Liver (tissue), 8 donors: ENCODE measurements at regions not wholly inside any gene's neighbourhood (a gene's known extent, or its start where the extent isn't known, plus 50 kb on each side); places are given as distances from the start of the nearest gene placed in this dataset.

Experiments
- DNase-seq: peaks from one replicate; pipeline ENCODE4 v3.0.0-alpha.2; 2017; ENCODE audit warnings: low spot score
- H3K27ac ChIP-seq, 2 donors: one replicate each; pipeline ENCODE4 v1.7.0; 2013; ENCODE audit warnings: inconsistent platforms in 2 of 2, low read length in 2 of 2, control low read depth in 1 of 2, low read depth in 1 of 2, mild to moderate bottlenecking in 1 of 2
- H3K27me3 ChIP-seq, 4 donors: one replicate each; pipeline versions ENCODE4 v1.6.1 to v1.7.0; 2013; ENCODE audit warnings: low read length in 3 of 4, inconsistent platforms in 1 of 4, mild to moderate bottlenecking in 1 of 4, moderate library complexity in 1 of 4; ENCODE audit not compliant: control insufficient read depth in 4 of 4, insufficient read depth in 4 of 4
- H3K36me3 ChIP-seq, 4 donors: one replicate each; pipeline versions ENCODE4 v1.6.1 to v1.7.0; 2013; ENCODE audit warnings: low read length in 3 of 4, mild to moderate bottlenecking in 3 of 4, low read depth in 1 of 4, moderate library complexity in 1 of 4; ENCODE audit not compliant: control insufficient read depth in 4 of 4, insufficient read depth in 3 of 4
- H3K4me1 ChIP-seq, 4 donors: one replicate each; pipeline versions ENCODE4 v1.6.1 to v1.7.0; 2013; ENCODE audit warnings: low read length in 3 of 4, mild to moderate bottlenecking in 3 of 4, moderate library complexity in 1 of 4; ENCODE audit not compliant: control insufficient read depth in 4 of 4, insufficient read depth in 4 of 4
- H3K4me3 ChIP-seq, 3 donors: one replicate each; pipeline versions ENCODE4 v1.6.1 to v1.7.0; 2013; ENCODE audit warnings: low read length in 3 of 3, control low read depth in 1 of 3, low read depth in 1 of 3, mild to moderate bottlenecking in 1 of 3
- H3K9ac ChIP-seq, 2 donors: one replicate each; pipeline ENCODE4 v1.7.0; 2013; ENCODE audit warnings: low read length in 2 of 2, mild to moderate bottlenecking in 2 of 2, moderate library complexity in 2 of 2, control low read depth in 1 of 2, low read depth in 1 of 2
- H3K9me3 ChIP-seq, 4 donors: one replicate each; pipeline versions ENCODE4 v1.6.1 to v1.7.0; 2013; ENCODE audit warnings: low read length in 3 of 4; ENCODE audit not compliant: control insufficient read depth in 4 of 4
- ATF3 ChIP-seq: IDR thresholded peaks from 2 replicates; pipeline ENCODE4 v1.6.1; 2016; ENCODE audit warnings: antibody characterized with exemption
- CTCF ChIP-seq: fragments of 150-350 bp; IDR thresholded peaks from 2 replicates; pipeline ENCODE4 v1.5.1; 2017; ENCODE audit warnings: improper control_type of control experiment, low read depth, low read length; ENCODE audit not compliant: missing input control
- FOXA1 ChIP-seq: IDR thresholded peaks from 2 replicates; pipeline ENCODE4 v1.6.1; 2016; ENCODE audit warnings: antibody characterized with exemption
- FOXA2 ChIP-seq: IDR thresholded peaks from 2 replicates; pipeline ENCODE4 v1.6.1; 2016; ENCODE audit warnings: antibody characterized with exemption
- GABPA ChIP-seq, 2 donors: IDR thresholded peaks in 1 of 2; conservative IDR thresholded peaks in 1 of 2; 2 replicates each; pipeline ENCODE4 v1.6.1; 2016; ENCODE audit warnings: antibody characterized with exemption in 2 of 2, mild to moderate bottlenecking in 1 of 2, moderate library complexity in 1 of 2
- HNF4G ChIP-seq: IDR thresholded peaks from 2 replicates; pipeline ENCODE4 v1.6.1; 2016; ENCODE audit warnings: antibody characterized with exemption
- JUND ChIP-seq, 2 donors: IDR thresholded peaks; 2 replicates each; pipeline ENCODE4 v1.6.1; 2016; ENCODE audit warnings: antibody characterized with exemption in 2 of 2
- MAX ChIP-seq: IDR thresholded peaks from 2 replicates; pipeline ENCODE4 v1.6.1; 2016; ENCODE audit warnings: antibody characterized with exemption
- NR2F2 ChIP-seq: IDR thresholded peaks from 2 replicates; pipeline ENCODE4 v1.6.1; 2016; ENCODE audit warnings: antibody characterized with exemption
- RAD21 ChIP-seq, 2 donors: IDR thresholded peaks; 2 replicates each; pipeline ENCODE4 v1.6.1; 2016; ENCODE audit warnings: antibody characterized with exemption in 2 of 2, mild to moderate bottlenecking in 2 of 2
- REST ChIP-seq: IDR thresholded peaks from 2 replicates; pipeline ENCODE4 v1.6.1; 2016; ENCODE audit warnings: antibody characterized with exemption, mild to moderate bottlenecking
- RXRA ChIP-seq, 2 donors: IDR thresholded peaks; 2 replicates each; pipeline ENCODE4 v1.6.1; 2017 to 2018; ENCODE audit warnings: antibody characterized with exemption in 2 of 2, mild to moderate bottlenecking in 1 of 2
- SP1 ChIP-seq: IDR thresholded peaks from 2 replicates; pipeline ENCODE4 v1.6.1; 2018; ENCODE audit warnings: antibody characterized with exemption, mild to moderate bottlenecking
- TAF1 ChIP-seq: conservative IDR thresholded peaks from 2 replicates; pipeline ENCODE4 v1.6.1; 2016; ENCODE audit warnings: antibody characterized with exemption, mild to moderate bottlenecking
- ZBTB33 ChIP-seq: IDR thresholded peaks from 2 replicates; pipeline ENCODE4 v1.6.1; 2016; ENCODE audit warnings: antibody characterized with exemption
- WGBS: extraction: QIAGEN DNeasy Blood & Tissue Kit; methylation state at CpG from one replicate; pipeline ENCODE4 v1.1.7; 2013; 5-methylcytosine and 5-hydroxymethylcytosine counted together
- donor health status: healthy.
- donor health status: healthy.
- donor health status: healthy.
- donor health status: healthy.
- donor health status: healthy.

- Histone ChIP-seq H3K9ac (no peak overlapping the region), H3K4me1 (peaks cover 0 to 2% (median 0%) of the 10 kb centered on the region in 4 donors), H3K36me3 (no peaks in the 10 kb centered on the region), H3K9me3 (no peaks in the 10 kb centered on the region), H3K27ac (no peak overlapping the region), H3K27me3 (peaks cover 0 to 3% (median 0%) of the 10 kb centered on the region in 4 donors), H3K4me3 (no peak overlapping the region)
- no peak for TF ChIP-seq FOXA2
- TF ChIP-seq FOXA1, result no peak
- no peak for TF ChIP-seq GABPA (IDR thresholded peaks at IDR 0.05 in 1 of 2, conservative IDR thresholded peaks at IDR 0.05 in 1 of 2)
- no peak for TF ChIP-seq JUND (IDR thresholded peaks at IDR 0.05)
- DNase-seq, result no peak
- 85% methylated on average over 2 of the region's 2 CpGs for WGBS
Measured at GRCh38 chr10:123270221-123270620, 116.0 kb downstream of the BUB3 start.

- Histone ChIP-seq H3K27ac (no peak overlapping the region), H3K4me3 (no peak overlapping the region), H3K9ac (no peak overlapping the region), H3K4me1 (peaks cover 0 to 2% (median 0%) of the 10 kb centered on the region in 4 donors), H3K9me3 (no peaks in the 10 kb centered on the region), H3K27me3 (peaks cover 0 to 3% (median 1%) of the 10 kb centered on the region in 4 donors), H3K36me3 (no peaks in the 10 kb centered on the region)
- 96% methylated on average over 4 of the region's 4 CpGs for WGBS
- TF ChIP-seq FOXA2 (no peak), NR2F2 (no peak), HNF4G (no peak), RAD21 (IDR thresholded peaks at IDR 0.05) (no peak), REST (no peak), TAF1 (no peak), CTCF (no peak), RXRA (IDR thresholded peaks at IDR 0.05) (no peak), FOXA1 (no peak), ATF3 (no peak), ZBTB33 (no peak), MAX (no peak), SP1 (no peak)
- DNase-seq, result no peak
Measured at GRCh38 chr10:123270806-123271205, 116.6 kb downstream of the BUB3 start.
